ENCODE measurements at regions not wholly inside any gene's neighbourhood (a gene's known extent, or its start where the extent isn't known, plus 50 kb on each side); places are given as distances from the start of the nearest gene placed in this dataset.

- Histone ChIP-seq H3K79me2 (ENCODE audit: control insufficient read depth, insufficient read depth, low read length) (no peaks in the 10 kb centered on the region), H3K9me3 (replicated peaks; ENCODE audit: control insufficient read depth, insufficient read depth, low read depth, low read length) (no peaks in the 10 kb centered on the region), H3K9ac (ENCODE audit: insufficient read depth in 1 of 2, low read depth in 2 of 2, low read length in 2 of 2) (no peak overlapping the region), H3K27me3 (ENCODE audit: control insufficient read depth in 2 of 2, insufficient read depth in 2 of 2, low read length in 2 of 2) (peaks cover 0 to 9% of the 10 kb centered on the region in 2 experiments; a peak in 1 of 5 replicates), H3K4me3 (no peak overlapping the region), H3K4me1 (replicated peaks in 1 of 2; ENCODE audit: control insufficient read depth in 2 of 2, insufficient read depth in 2 of 2, low read length in 2 of 2) (no peaks in the 10 kb centered on the region; a peak in 1 of 5 replicates), H3K36me3 (ENCODE audit: control insufficient read depth, insufficient read depth, low read length) (no peaks in the 10 kb centered on the region), H3K4me2 (ENCODE audit: insufficient read depth, low read length) (no peak overlapping the region), H3K27ac (ENCODE audit: extremely low read depth, low read depth, low read length) (no peak overlapping the region), H4K20me1 (replicated peaks; ENCODE audit: control insufficient read depth, insufficient read depth, low read length) (no peaks in the 10 kb centered on the region), H3K9me1 (ENCODE audit: control insufficient read depth, insufficient read depth, low read length) (no peaks in the 10 kb centered on the region), H2AFZ (ENCODE audit: low read depth, low read length) (no peak overlapping the region)
- ATAC-seq (no peak), DNase-seq (ENCODE audit: extremely low read depth in 1 of 4, low spot score in 3 of 4) (no peak), FAIRE-seq (no peak)
- CTCF ChIA-PET (ENCODE audit: low intra/inter-chr PET ratio): no interaction called here
- in situ Hi-C loops (cut with MboI): no loop called here
- intact Hi-C loops (cut with micrococcal nuclease): no loop called here
- POLR2A ChIA-PET: no interaction called here
- TF ChIP-seq, protein P1, sequence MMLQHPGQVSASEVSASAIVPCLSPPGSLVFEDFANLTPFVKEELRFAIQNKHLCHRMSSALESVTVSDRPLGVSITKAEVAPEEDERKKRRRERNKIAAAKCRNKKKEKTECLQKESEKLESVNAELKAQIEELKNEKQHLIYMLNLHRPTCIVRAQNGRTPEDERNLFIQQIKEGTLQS (IDR thresholded peaks at IDR 0.05): no peak
- TF ChIP-seq, protein P1 (CRISPR knock-in tag; conservative IDR thresholded peaks at IDR 0.05): no peak
- TF ChIP-seq NRF1 (conservative IDR thresholded peaks at IDR 0.05 in 1 of 2, IDR thresholded peaks at IDR 0.05 in 1 of 2) (no peak), ZNF717 (CRISPR knock-in tag; IDR thresholded peaks at IDR 0.05) (no peak), SMAD4 (CRISPR knock-in tag; conservative IDR thresholded peaks at IDR 0.05) (no peak), ZNF395 (CRISPR knock-in tag; IDR thresholded peaks at IDR 0.05) (no peak), NEUROD1 (IDR thresholded peaks at IDR 0.05; ENCODE audit: borderline replicate concordance, low read depth, low read length, partially characterized antibody) (no peak), ZFP36 (IDR thresholded peaks at IDR 0.05; ENCODE audit: low read depth, low read length, partially characterized antibody) (no peak), ZNF444 (CRISPR knock-in tag; IDR thresholded peaks at IDR 0.05) (no peak), HNRNPUL1 (IDR thresholded peaks at IDR 0.05; ENCODE audit: low read length) (no peak)
- TF ChIP-seq, protein P2, sequence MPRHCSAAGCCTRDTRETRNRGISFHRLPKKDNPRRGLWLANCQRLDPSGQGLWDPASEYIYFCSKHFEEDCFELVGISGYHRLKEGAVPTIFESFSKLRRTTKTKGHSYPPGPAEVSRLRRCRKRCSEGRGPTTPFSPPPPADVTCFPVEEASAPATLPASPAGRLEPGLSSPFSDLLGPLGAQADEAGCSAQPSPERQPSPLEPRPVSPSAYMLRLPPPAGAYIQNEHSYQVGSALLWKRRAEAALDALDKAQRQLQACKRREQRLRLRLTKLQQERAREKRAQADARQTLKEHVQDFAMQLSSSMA (CRISPR knock-in tag; IDR thresholded peaks at IDR 0.05): no peak
- TF ChIP-seq, protein P3, sequence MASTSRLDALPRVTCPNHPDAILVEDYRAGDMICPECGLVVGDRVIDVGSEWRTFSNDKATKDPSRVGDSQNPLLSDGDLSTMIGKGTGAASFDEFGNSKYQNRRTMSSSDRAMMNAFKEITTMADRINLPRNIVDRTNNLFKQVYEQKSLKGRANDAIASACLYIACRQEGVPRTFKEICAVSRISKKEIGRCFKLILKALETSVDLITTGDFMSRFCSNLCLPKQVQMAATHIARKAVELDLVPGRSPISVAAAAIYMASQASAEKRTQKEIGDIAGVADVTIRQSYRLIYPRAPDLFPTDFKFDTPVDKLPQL (IDR thresholded peaks at IDR 0.05; ENCODE audit: extremely low read depth, insufficient read length): no peak
- WGBS (ENCODE audit: insufficient coverage, low coverage, missing lambda C conversion rate): 0% methylated on average over 9 of the region's 9 CpGs
- BruUV-seq (replicated peaks): no TSS peak
Measured at GRCh38 chr1:58060559-58061170, 485.9 kb downstream of the OMA1 start.

Measured in K562 (cell line).